Ishikawa (cell line): ENCODE measurements at regions not wholly inside any gene's neighbourhood (a gene's known extent, or its start where the extent isn't known, plus 50 kb on each side); places are given as distances from the start of the nearest gene placed in this dataset.

ENCODE experiments used
- CEBPB ChIP-seq: IDR thresholded peaks from 2 replicates; pipeline ENCODE4 v1.6.1; 2012
- CREB1 ChIP-seq: IDR thresholded peaks from 2 replicates; pipeline ENCODE4 v1.6.1; 2012; ENCODE audit warnings: low read depth
- EGR1 ChIP-seq: IDR thresholded peaks from 2 replicates; pipeline ENCODE4 v1.6.1; 2012
- EP300 ChIP-seq: IDR thresholded peaks from 2 replicates; pipeline ENCODE4 v1.6.1; 2012; ENCODE audit warnings: borderline replicate concordance
- FOXM1 ChIP-seq: IDR thresholded peaks from 2 replicates; pipeline ENCODE4 v1.6.1; 2012; ENCODE audit warnings: low read depth, borderline replicate concordance
- NFIC ChIP-seq: IDR thresholded peaks from 2 replicates; pipeline ENCODE4 v1.6.1; 2012
- RAD21 ChIP-seq: IDR thresholded peaks from 2 replicates; pipeline ENCODE4 v1.6.1; 2012; ENCODE audit warnings: low read depth
- TAF1 ChIP-seq: IDR thresholded peaks from 2 replicates; pipeline ENCODE4 v1.6.1; 2012; ENCODE audit warnings: low read depth, mild to moderate bottlenecking
- TCF12 ChIP-seq: IDR thresholded peaks from 2 replicates; pipeline ENCODE4 v1.6.1; 2012; ENCODE audit warnings: low read depth
- TEAD4 ChIP-seq: IDR thresholded peaks from 2 replicates; pipeline ENCODE4 v1.6.1; 2012
- YY1 ChIP-seq: IDR thresholded peaks from 2 replicates; pipeline ENCODE4 v1.6.1; 2012; ENCODE audit warnings: low read depth
- ZBTB7A ChIP-seq: IDR thresholded peaks from 2 replicates; pipeline ENCODE4 v1.6.1; 2012; ENCODE audit warnings: low read depth
- TF ChIP-seq, protein P1 (sequence below): IDR thresholded peaks from 2 replicates; pipeline ENCODE4 v1.6.1; 2012; ENCODE audit warnings: low read depth, mild to moderate bottlenecking
- TF ChIP-seq, protein P2 (sequence below): IDR thresholded peaks from 2 replicates; pipeline ENCODE4 v1.6.1; 2012
- TF ChIP-seq, protein P3 (sequence below): IDR thresholded peaks from 2 replicates; pipeline ENCODE4 v1.6.1; 2012

DNA sequence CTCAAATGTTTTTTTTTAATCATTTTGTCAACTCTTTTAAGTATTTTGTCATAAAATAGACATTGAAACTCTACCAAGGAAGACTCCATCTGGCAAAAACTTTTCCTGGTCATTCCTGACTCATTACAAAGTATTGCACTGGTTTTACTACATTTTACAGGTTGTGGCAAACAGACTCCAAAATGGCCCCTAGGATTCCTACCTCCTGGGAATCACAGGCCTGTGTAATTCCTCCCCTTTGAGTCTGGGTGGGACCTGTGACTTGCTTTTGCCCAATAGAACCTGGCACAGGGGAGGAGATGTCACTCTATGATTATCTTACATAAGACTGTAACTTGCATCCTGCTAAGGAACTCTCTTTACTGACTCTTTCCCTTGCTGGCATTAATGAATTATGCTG, 123.6 kb upstream of the KCNJ6 start:
- TF ChIP-seq NFIC (no peak), CREB1 (no peak), EGR1 (no peak), TAF1 (no peak), TCF12 (no peak), FOXM1 (no peak), YY1 (no peak), CEBPB (no peak), ZBTB7A (no peak), RAD21 (no peak), EP300 (no peak), TEAD4 (no peak)
- TF ChIP-seq, protein P1, sequence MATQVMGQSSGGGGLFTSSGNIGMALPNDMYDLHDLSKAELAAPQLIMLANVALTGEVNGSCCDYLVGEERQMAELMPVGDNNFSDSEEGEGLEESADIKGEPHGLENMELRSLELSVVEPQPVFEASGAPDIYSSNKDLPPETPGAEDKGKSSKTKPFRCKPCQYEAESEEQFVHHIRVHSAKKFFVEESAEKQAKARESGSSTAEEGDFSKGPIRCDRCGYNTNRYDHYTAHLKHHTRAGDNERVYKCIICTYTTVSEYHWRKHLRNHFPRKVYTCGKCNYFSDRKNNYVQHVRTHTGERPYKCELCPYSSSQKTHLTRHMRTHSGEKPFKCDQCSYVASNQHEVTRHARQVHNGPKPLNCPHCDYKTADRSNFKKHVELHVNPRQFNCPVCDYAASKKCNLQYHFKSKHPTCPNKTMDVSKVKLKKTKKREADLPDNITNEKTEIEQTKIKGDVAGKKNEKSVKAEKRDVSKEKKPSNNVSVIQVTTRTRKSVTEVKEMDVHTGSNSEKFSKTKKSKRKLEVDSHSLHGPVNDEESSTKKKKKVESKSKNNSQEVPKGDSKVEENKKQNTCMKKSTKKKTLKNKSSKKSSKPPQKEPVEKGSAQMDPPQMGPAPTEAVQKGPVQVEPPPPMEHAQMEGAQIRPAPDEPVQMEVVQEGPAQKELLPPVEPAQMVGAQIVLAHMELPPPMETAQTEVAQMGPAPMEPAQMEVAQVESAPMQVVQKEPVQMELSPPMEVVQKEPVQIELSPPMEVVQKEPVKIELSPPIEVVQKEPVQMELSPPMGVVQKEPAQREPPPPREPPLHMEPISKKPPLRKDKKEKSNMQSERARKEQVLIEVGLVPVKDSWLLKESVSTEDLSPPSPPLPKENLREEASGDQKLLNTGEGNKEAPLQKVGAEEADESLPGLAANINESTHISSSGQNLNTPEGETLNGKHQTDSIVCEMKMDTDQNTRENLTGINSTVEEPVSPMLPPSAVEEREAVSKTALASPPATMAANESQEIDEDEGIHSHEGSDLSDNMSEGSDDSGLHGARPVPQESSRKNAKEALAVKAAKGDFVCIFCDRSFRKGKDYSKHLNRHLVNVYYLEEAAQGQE, result no peak
- TF ChIP-seq, protein P2, sequence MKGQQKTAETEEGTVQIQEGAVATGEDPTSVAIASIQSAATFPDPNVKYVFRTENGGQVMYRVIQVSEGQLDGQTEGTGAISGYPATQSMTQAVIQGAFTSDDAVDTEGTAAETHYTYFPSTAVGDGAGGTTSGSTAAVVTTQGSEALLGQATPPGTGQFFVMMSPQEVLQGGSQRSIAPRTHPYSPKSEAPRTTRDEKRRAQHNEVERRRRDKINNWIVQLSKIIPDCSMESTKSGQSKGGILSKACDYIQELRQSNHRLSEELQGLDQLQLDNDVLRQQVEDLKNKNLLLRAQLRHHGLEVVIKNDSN, result no peak
- TF ChIP-seq, protein P3, sequence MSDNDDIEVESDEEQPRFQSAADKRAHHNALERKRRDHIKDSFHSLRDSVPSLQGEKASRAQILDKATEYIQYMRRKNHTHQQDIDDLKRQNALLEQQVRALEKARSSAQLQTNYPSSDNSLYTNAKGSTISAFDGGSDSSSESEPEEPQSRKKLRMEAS, result no peak

DNA sequence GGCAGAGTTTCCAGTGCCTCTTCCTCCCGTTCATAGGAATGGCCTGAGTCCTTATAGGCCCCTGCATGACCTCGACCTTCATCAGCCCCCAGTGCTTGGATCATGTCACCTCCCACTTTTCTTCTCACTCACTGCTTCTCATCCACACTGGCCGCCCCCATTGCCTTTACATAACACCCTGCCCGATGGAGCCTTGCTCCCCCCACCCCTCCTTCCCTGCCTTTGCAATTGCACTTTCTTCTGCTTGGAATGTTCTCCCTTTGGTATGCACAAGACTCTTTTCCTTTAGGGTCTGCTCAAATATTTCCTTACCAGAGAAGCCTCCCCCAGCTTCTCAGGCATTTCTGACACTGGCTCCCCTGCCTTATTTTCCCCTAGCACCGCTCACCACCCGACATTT, 125.2 kb upstream of the KCNJ6 start:
- TF ChIP-seq TCF12 (no peak), EP300 (no peak), TAF1 (no peak), YY1 (no peak), FOXM1 (no peak), ZBTB7A (no peak), TEAD4 (no peak)
- TF ChIP-seq, protein P1, result no peak
- TF ChIP-seq, protein P2, result no peak

DNA sequence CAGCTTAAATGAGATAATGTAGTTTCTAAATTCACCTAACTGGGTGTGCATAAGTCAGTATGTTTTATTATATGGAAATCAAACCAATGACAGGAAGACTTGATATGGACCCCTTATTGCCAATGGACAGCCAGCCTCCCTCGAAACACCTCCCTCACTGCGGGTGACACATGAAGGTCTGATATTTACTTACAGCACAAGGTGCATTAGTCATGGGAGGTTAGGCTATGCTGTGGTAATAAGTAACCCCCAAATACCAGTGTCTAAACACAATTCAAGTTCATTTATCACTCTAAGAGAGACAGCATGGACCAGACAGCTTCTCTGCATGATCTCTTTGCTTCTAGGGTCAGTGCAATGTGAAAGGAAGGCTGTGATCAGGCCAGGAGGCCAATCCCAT, 126.0 kb upstream of the KCNJ6 start:
- no peak for TF ChIP-seq CREB1
- no peak for TF ChIP-seq FOXM1
- TF ChIP-seq, protein P2, result no peak
- TF ChIP-seq TEAD4, result no peak
- no peak for TF ChIP-seq RAD21
- no peak for TF ChIP-seq TAF1
- no peak for TF ChIP-seq EP300
- TF ChIP-seq, protein P3, result no peak
- TF ChIP-seq EGR1, result no peak
- no peak for TF ChIP-seq NFIC
- TF ChIP-seq YY1, result no peak
- TF ChIP-seq CEBPB, result no peak
- TF ChIP-seq, protein P1, result no peak
- no peak for TF ChIP-seq TCF12
- no peak for TF ChIP-seq ZBTB7A

DNA sequence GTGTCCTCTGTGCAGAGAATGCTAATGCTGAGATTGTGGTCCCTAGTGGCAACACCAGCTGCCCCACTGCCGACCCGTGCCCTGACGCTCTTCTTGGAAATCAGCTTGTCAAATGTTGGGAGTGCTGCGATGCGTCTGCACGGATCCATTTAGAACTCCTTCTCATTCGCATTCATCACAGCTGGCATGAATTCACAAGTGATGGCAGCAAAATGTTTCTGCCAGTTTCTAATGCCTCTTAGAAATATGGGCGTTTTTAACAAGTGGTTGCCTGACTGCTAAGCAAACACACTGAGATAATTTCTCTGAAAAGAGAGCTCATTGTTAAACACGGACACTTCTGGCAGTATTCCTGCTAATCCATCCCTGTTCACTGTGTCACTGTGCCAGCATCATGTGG, 131.9 kb upstream of the KCNJ6 start:
- no peak for TF ChIP-seq TEAD4
- no peak for TF ChIP-seq TAF1
- TF ChIP-seq EP300, result no peak
- TF ChIP-seq CREB1, result no peak
- TF ChIP-seq, protein P2, result no peak
- TF ChIP-seq RAD21, result no peak
- no peak for TF ChIP-seq FOXM1
- no peak for TF ChIP-seq ZBTB7A
- TF ChIP-seq, protein P3, result no peak
- TF ChIP-seq TCF12, result no peak
- TF ChIP-seq CEBPB, result no peak
- no peak for TF ChIP-seq YY1
- TF ChIP-seq EGR1, result no peak
- TF ChIP-seq NFIC, result no peak
- TF ChIP-seq, protein P1, result no peak
